ENCODE measurements at regions not wholly inside any gene's neighbourhood (a gene's known extent, or its start where the extent isn't known, plus 50 kb on each side); places are given as distances from the start of the nearest gene placed in this dataset.

GRCh38 chr3:23709987-23710386 lies 95.8 kb upstream of the UBE2E1 start:
- TF ChIP-seq EZH2phosphoT487 (conservative IDR thresholded peaks at IDR 0.05; ENCODE audit: low read length) (no peak), CTCF (IDR thresholded peaks at IDR 0.05; ENCODE audit: insufficient read depth, low read length, poor library complexity, severe bottlenecking) (no peak)
